ENCODE measurements at regions not wholly inside any gene's neighbourhood (a gene's known extent, or its start where the extent isn't known, plus 50 kb on each side); places are given as distances from the start of the nearest gene placed in this dataset.
A peak's percentile ranks its signal among the peaks of the same experiment; 100 is the strongest.
"Not testable (repeated sequence)": the region's sequence is repeated elsewhere in the genome, so short reads cannot be mapped to it uniquely, and the experiment has no call there.

- Histone ChIP-seq H3K36me3 (ENCODE audit: insufficient read depth, low read length) (no peaks in the 10 kb centered on the region), H3K9ac (ENCODE audit: low read depth, low read length) (no peak overlapping the region), H3K27me3 (ENCODE audit: control insufficient read depth, insufficient read depth, low read length) (no peaks in the 10 kb centered on the region), H3K4me1 (ENCODE audit: control insufficient read depth, insufficient read depth, low read length) (peaks cover 5% of the 10 kb centered on the region), H3K4me2 (ENCODE audit: low read length) (no peak overlapping the region), H3K4me3 (ENCODE audit: low read length) (no peak overlapping the region), H3K9me3 (replicated peaks; ENCODE audit: low read length) (no peaks in the 10 kb centered on the region)
These were observed 189.8 kb upstream of the SLC16A7 start for GRCh38 chr12:59405992-59406391.

GRCh38 chr12:59404109-59404650, 191.6 kb upstream of the SLC16A7 start:
- no peaks in the 10 kb centered on the region for H3K27me3 ChIP-seq (ENCODE audit: control insufficient read depth, insufficient read depth, low read length)
- H3K9me3 ChIP-seq (replicated peaks; ENCODE audit: low read length), result no peaks in the 10 kb centered on the region
- no peak overlapping the region for H3K4me3 ChIP-seq (ENCODE audit: low read length)
- peaks cover 5% of the 10 kb centered on the region for H3K4me1 ChIP-seq (ENCODE audit: control insufficient read depth, insufficient read depth, low read length)
- H3K9ac ChIP-seq (ENCODE audit: low read depth, low read length), result no peak overlapping the region
- no peaks in the 10 kb centered on the region for H3K36me3 ChIP-seq (ENCODE audit: insufficient read depth, low read length)
- H3K4me2 ChIP-seq (ENCODE audit: low read length), result no peak overlapping the region

- H3K27me3 ChIP-seq (ENCODE audit: control insufficient read depth, insufficient read depth, low read length), result no peaks in the 10 kb centered on the region
- peak overlapping the region; percentile 35 for H3K4me3 ChIP-seq (ENCODE audit: low read length)
- H3K4me1 ChIP-seq (ENCODE audit: control insufficient read depth, insufficient read depth, low read length), result peaks cover 5% of the 10 kb centered on the region
- H3K36me3 ChIP-seq (ENCODE audit: insufficient read depth, low read length), result no peaks in the 10 kb centered on the region
- H3K4me2 ChIP-seq (ENCODE audit: low read length), result peak overlapping the region; percentile 66
- no peaks in the 10 kb centered on the region for H3K9me3 ChIP-seq (replicated peaks; ENCODE audit: low read length)
- no peak overlapping the region for H3K9ac ChIP-seq (ENCODE audit: low read depth, low read length)
These were observed 192.4 kb upstream of the SLC16A7 start for GRCh38 chr12:59403259-59403932.

GRCh38 chr12:59401862-59402261, 194.0 kb upstream of the SLC16A7 start:
- H3K36me3 ChIP-seq (ENCODE audit: insufficient read depth, low read length), result no peaks in the 10 kb centered on the region
- no peaks in the 10 kb centered on the region for H3K9me3 ChIP-seq (replicated peaks; ENCODE audit: low read length)
- H3K4me2 ChIP-seq (ENCODE audit: low read length), result no peak overlapping the region
- H3K27me3 ChIP-seq (ENCODE audit: control insufficient read depth, insufficient read depth, low read length), result no peaks in the 10 kb centered on the region
- no peak overlapping the region for H3K4me3 ChIP-seq (ENCODE audit: low read length)
- no peak overlapping the region for H3K9ac ChIP-seq (ENCODE audit: low read depth, low read length)
- H3K4me1 ChIP-seq (ENCODE audit: control insufficient read depth, insufficient read depth, low read length), result peaks cover 5% of the 10 kb centered on the region

GRCh38 chr12:59398164-59398563, 197.7 kb upstream of the SLC16A7 start:
- H3K27me3 ChIP-seq (ENCODE audit: control insufficient read depth, insufficient read depth, low read length), result no peaks in the 10 kb centered on the region
- no peaks in the 10 kb centered on the region for H3K9me3 ChIP-seq (replicated peaks; ENCODE audit: low read length)
- H3K4me1 ChIP-seq (ENCODE audit: control insufficient read depth, insufficient read depth, low read length), result no peaks in the 10 kb centered on the region
- H3K36me3 ChIP-seq (ENCODE audit: insufficient read depth, low read length), result no peaks in the 10 kb centered on the region
- no peak overlapping the region for H3K9ac ChIP-seq (ENCODE audit: low read depth, low read length)
- no peak overlapping the region for H3K4me3 ChIP-seq (ENCODE audit: low read length)
- H3K4me2 ChIP-seq (ENCODE audit: low read length), result no peak overlapping the region

GRCh38 chr12:59396919-59397318, 198.9 kb upstream of the SLC16A7 start:
- H3K4me3 ChIP-seq (ENCODE audit: low read length), result no peak overlapping the region
- no peaks in the 10 kb centered on the region for H3K36me3 ChIP-seq (ENCODE audit: insufficient read depth, low read length)
- no peak overlapping the region for H3K9ac ChIP-seq (ENCODE audit: low read depth, low read length)
- H3K4me1 ChIP-seq (ENCODE audit: control insufficient read depth, insufficient read depth, low read length), result no peaks in the 10 kb centered on the region
- no peaks in the 10 kb centered on the region for H3K27me3 ChIP-seq (ENCODE audit: control insufficient read depth, insufficient read depth, low read length)
- no peaks in the 10 kb centered on the region for H3K9me3 ChIP-seq (replicated peaks; ENCODE audit: low read length)
- no peak overlapping the region for H3K4me2 ChIP-seq (ENCODE audit: low read length)

- Histone ChIP-seq H3K4me3 (ENCODE audit: low read length) (no peak overlapping the region), H3K9ac (ENCODE audit: low read depth, low read length) (no peak overlapping the region), H3K36me3 (ENCODE audit: insufficient read depth, low read length) (no peaks in the 10 kb centered on the region), H3K9me3 (replicated peaks; ENCODE audit: low read length) (no peaks in the 10 kb centered on the region), H3K27me3 (ENCODE audit: control insufficient read depth, insufficient read depth, low read length) (no peaks in the 10 kb centered on the region), H3K4me2 (ENCODE audit: low read length) (no peak overlapping the region), H3K4me1 (ENCODE audit: control insufficient read depth, insufficient read depth, low read length) (no peaks in the 10 kb centered on the region)
These were observed 199.3 kb upstream of the SLC16A7 start for GRCh38 chr12:59396519-59396918.

- H3K9ac ChIP-seq (ENCODE audit: low read depth, low read length); H3K4me1 ChIP-seq (ENCODE audit: control insufficient read depth, insufficient read depth, low read length); H3K36me3 ChIP-seq (ENCODE audit: insufficient read depth, low read length); H3K4me2 ChIP-seq (ENCODE audit: low read length); H3K27me3 ChIP-seq (ENCODE audit: control insufficient read depth, insufficient read depth, low read length); H3K4me3 ChIP-seq (ENCODE audit: low read length); H3K9me3 ChIP-seq (replicated peaks; ENCODE audit: low read length): not testable (repeated sequence)
These were observed 200.5 kb upstream of the SLC16A7 start for GRCh38 chr12:59395310-59395709.

GRCh38 chr12:59393506-59393905, 202.3 kb upstream of the SLC16A7 start:
- H3K9ac ChIP-seq (ENCODE audit: low read depth, low read length), result no peak overlapping the region
- H3K9me3 ChIP-seq (replicated peaks; ENCODE audit: low read length), result no peaks in the 10 kb centered on the region
- no peak overlapping the region for H3K4me2 ChIP-seq (ENCODE audit: low read length)

GRCh38 chr12:59389968-59390576, 205.8 kb upstream of the SLC16A7 start:
- no peaks in the 10 kb centered on the region for H3K27me3 ChIP-seq (ENCODE audit: control insufficient read depth, insufficient read depth, low read length)
- no peaks in the 10 kb centered on the region for H3K9me3 ChIP-seq (replicated peaks; ENCODE audit: low read length)
- no peak overlapping the region for H3K9ac ChIP-seq (ENCODE audit: low read depth, low read length)
- no peaks in the 10 kb centered on the region for H3K36me3 ChIP-seq (ENCODE audit: insufficient read depth, low read length)
- H3K4me3 ChIP-seq (ENCODE audit: low read length), result no peak overlapping the region
- no peaks in the 10 kb centered on the region for H3K4me1 ChIP-seq (ENCODE audit: control insufficient read depth, insufficient read depth, low read length)
- H3K4me2 ChIP-seq (ENCODE audit: low read length), result no peak overlapping the region

More at GRCh38 chr12:59393506-59393905, 202.3 kb upstream of the SLC16A7 start:
- Histone ChIP-seq H3K4me3 (ENCODE audit: low read length) (no peak overlapping the region), H3K27me3 (ENCODE audit: control insufficient read depth, insufficient read depth, low read length) (no peaks in the 10 kb centered on the region), H3K36me3 (ENCODE audit: insufficient read depth, low read length) (no peaks in the 10 kb centered on the region), H3K4me1 (ENCODE audit: control insufficient read depth, insufficient read depth, low read length) (no peaks in the 10 kb centered on the region)

GRCh38 chr12:59388694-59389093, 207.1 kb upstream of the SLC16A7 start:
- Histone ChIP-seq H3K4me2 (ENCODE audit: low read length) (no peak overlapping the region), H3K4me1 (ENCODE audit: control insufficient read depth, insufficient read depth, low read length) (no peaks in the 10 kb centered on the region), H3K27me3 (ENCODE audit: control insufficient read depth, insufficient read depth, low read length) (no peaks in the 10 kb centered on the region), H3K36me3 (ENCODE audit: insufficient read depth, low read length) (no peaks in the 10 kb centered on the region), H3K9me3 (replicated peaks; ENCODE audit: low read length) (no peaks in the 10 kb centered on the region), H3K4me3 (ENCODE audit: low read length) (no peak overlapping the region), H3K9ac (ENCODE audit: low read depth, low read length) (no peak overlapping the region)

GRCh38 chr12:59388176-59388575, 207.7 kb upstream of the SLC16A7 start:
- H3K4me2 ChIP-seq (ENCODE audit: low read length), result no peak overlapping the region
- no peak overlapping the region for H3K4me3 ChIP-seq (ENCODE audit: low read length)
- H3K9ac ChIP-seq (ENCODE audit: low read depth, low read length), result no peak overlapping the region
- no peaks in the 10 kb centered on the region for H3K4me1 ChIP-seq (ENCODE audit: control insufficient read depth, insufficient read depth, low read length)
- no peaks in the 10 kb centered on the region for H3K36me3 ChIP-seq (ENCODE audit: insufficient read depth, low read length)
- H3K27me3 ChIP-seq (ENCODE audit: control insufficient read depth, insufficient read depth, low read length), result no peaks in the 10 kb centered on the region
- H3K9me3 ChIP-seq (replicated peaks; ENCODE audit: low read length), result no peaks in the 10 kb centered on the region

All from skeletal muscle satellite cell (primary cell).